ENCODE measurements at regions not wholly inside any gene's neighbourhood (a gene's known extent, or its start where the extent isn't known, plus 50 kb on each side); places are given as distances from the start of the nearest gene placed in this dataset.

- Histone ChIP-seq H3K4me3 (ENCODE audit: low read length) (no peak overlapping the region), H3K9me3 (ENCODE audit: low read length) (no peaks in the 10 kb centered on the region), H3K27me3 (ENCODE audit: insufficient read depth, low read length) (no peaks in the 10 kb centered on the region), H2AFZ (ENCODE audit: low read depth, low read length) (no peak overlapping the region), H3K4me1 (ENCODE audit: insufficient read depth, low read length) (no peaks in the 10 kb centered on the region), H3K36me3 (ENCODE audit: insufficient read depth, low read length) (no peaks in the 10 kb centered on the region)
These were observed 245.7 kb downstream of the KCNC2 start for GRCh38 chr12:74963867-74964331.

DNA sequence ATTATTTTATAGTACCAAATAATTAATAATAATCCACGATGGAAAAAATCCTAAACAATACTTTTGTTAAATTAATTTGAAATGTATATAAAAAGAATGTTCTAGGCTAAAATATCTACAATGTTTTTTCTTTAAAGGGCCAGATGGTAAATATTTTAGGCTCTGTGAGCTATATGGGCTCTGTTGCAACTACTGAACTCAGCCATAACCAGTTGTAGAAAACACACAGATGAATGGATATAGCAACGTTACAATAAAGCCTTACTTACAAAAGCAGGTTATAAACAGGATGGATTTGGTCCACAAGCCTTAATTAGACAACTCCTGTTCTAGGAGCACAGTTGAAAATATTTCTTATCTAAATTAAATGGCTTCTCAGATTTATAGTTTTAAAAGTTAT is 245.2 kb downstream of the KCNC2 start:
- Histone ChIP-seq H3K4me1 (ENCODE audit: insufficient read depth, low read length) (no peaks in the 10 kb centered on the region), H2AFZ (ENCODE audit: low read depth, low read length) (no peak overlapping the region), H3K9me3 (ENCODE audit: low read length) (no peaks in the 10 kb centered on the region), H3K27me3 (ENCODE audit: insufficient read depth, low read length) (no peaks in the 10 kb centered on the region), H3K36me3 (ENCODE audit: insufficient read depth, low read length) (no peaks in the 10 kb centered on the region), H3K4me3 (ENCODE audit: low read length) (no peak overlapping the region)

DNA sequence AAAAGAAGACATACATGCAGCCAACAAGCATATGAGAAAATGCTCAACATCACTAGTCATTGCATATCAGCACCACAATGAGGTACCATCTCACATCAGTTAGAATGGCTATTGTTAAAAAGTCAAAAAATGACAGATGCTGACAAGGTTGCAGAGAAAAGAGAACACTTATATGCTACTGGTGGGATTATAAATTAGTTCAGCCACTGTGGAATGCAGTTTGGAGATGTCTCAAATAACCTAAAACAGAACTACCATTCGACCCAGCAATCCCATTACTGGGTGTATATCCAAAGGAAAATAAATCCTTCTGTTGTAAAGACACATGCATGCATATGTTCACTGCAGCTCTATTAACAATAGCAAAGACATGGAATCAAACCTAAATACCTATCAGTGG is 238.4 kb downstream of the KCNC2 start:
- Histone ChIP-seq H3K36me3 (ENCODE audit: insufficient read depth, low read length) (no peaks in the 10 kb centered on the region), H2AFZ (ENCODE audit: low read depth, low read length) (no peak overlapping the region), H3K9me3 (ENCODE audit: low read length) (no peaks in the 10 kb centered on the region), H3K27me3 (ENCODE audit: insufficient read depth, low read length) (no peaks in the 10 kb centered on the region), H3K4me1 (ENCODE audit: insufficient read depth, low read length) (no peaks in the 10 kb centered on the region), H3K4me3 (ENCODE audit: low read length) (no peak overlapping the region)

DNA sequence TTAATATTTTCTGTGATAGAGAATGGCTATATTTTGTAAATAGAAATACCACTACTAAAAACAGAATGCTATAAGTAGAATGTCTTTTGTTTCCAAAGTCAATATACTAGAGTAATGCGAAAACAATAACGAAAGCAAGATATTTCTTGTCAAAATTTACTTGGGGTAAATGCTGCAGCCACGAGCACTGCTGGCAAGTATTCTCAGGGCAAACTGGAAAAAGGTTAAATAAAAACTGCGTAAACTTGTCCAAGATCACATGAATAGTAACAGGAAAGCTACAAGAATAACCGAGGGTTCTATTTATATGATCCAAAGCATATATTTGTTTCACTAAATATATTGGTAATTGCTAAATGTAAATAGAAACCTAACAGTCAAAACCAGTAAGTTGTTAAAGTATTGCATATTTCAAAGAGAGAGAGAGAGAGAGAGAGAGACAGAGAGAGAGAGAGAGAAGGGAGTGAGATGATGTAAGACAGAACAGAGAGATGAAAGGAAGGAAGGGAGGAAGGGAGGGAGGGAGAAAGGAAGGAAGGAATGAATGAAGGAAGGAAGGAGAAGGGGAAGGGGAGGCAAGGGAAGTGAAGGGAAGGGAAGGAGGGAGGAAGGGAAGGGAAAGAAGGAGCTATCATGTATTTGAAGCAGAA is 231.7 kb downstream of the KCNC2 start:
- H3K4me3 ChIP-seq (ENCODE audit: low read length), result no peak overlapping the region
- H2AFZ ChIP-seq (ENCODE audit: low read depth, low read length), result no peak overlapping the region
- H3K36me3 ChIP-seq (ENCODE audit: insufficient read depth, low read length), result no peaks in the 10 kb centered on the region
- H3K27me3 ChIP-seq (ENCODE audit: insufficient read depth, low read length), result no peaks in the 10 kb centered on the region
- no peaks in the 10 kb centered on the region for H3K4me1 ChIP-seq (ENCODE audit: insufficient read depth, low read length)
- no peaks in the 10 kb centered on the region for H3K9me3 ChIP-seq (ENCODE audit: low read length)

GRCh38 chr12:74980510-74980909 is 229.1 kb downstream of the KCNC2 start:
- H3K36me3 ChIP-seq (ENCODE audit: insufficient read depth, low read length), result no peaks in the 10 kb centered on the region
- no peak overlapping the region for H3K4me3 ChIP-seq (ENCODE audit: low read length)
- no peak overlapping the region for H2AFZ ChIP-seq (ENCODE audit: low read depth, low read length)
- no peaks in the 10 kb centered on the region for H3K4me1 ChIP-seq (ENCODE audit: insufficient read depth, low read length)
- H3K9me3 ChIP-seq (ENCODE audit: low read length), result no peaks in the 10 kb centered on the region
- H3K27me3 ChIP-seq (ENCODE audit: insufficient read depth, low read length), result no peaks in the 10 kb centered on the region

DNA sequence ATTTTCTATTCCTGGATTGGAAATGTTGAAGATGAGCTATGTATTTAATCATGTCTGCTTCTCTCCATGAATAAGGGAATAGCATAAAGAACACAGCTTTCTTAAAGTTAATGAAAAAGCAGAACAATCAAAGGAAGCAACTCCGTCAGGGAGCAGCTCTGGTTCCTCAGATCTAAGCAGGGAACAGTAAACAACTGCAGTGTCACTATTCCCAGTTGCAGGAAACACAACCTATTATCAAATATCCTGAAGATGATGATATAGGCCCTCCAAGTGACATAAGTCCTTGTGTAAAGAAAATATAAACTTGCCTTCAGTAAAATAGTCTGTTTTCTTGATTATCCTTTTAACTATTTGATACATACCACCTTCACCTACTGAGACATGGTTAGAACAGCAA is 228.1 kb downstream of the KCNC2 start:
- Histone ChIP-seq H3K9me3 (ENCODE audit: low read length) (no peaks in the 10 kb centered on the region), H3K27me3 (ENCODE audit: insufficient read depth, low read length) (no peaks in the 10 kb centered on the region), H2AFZ (ENCODE audit: low read depth, low read length) (no peak overlapping the region), H3K4me3 (ENCODE audit: low read length) (no peak overlapping the region), H3K4me1 (ENCODE audit: insufficient read depth, low read length) (no peaks in the 10 kb centered on the region), H3K36me3 (ENCODE audit: insufficient read depth, low read length) (no peaks in the 10 kb centered on the region)

- Histone ChIP-seq H2AFZ (ENCODE audit: low read depth, low read length) (no peak overlapping the region), H3K27me3 (ENCODE audit: insufficient read depth, low read length) (no peaks in the 10 kb centered on the region), H3K9me3 (ENCODE audit: low read length) (no peaks in the 10 kb centered on the region), H3K36me3 (ENCODE audit: insufficient read depth, low read length) (no peaks in the 10 kb centered on the region), H3K4me3 (ENCODE audit: low read length) (no peak overlapping the region), H3K4me1 (ENCODE audit: insufficient read depth, low read length) (no peaks in the 10 kb centered on the region)
These were observed 225.7 kb downstream of the KCNC2 start for GRCh38 chr12:74983917-74984316.

DNA sequence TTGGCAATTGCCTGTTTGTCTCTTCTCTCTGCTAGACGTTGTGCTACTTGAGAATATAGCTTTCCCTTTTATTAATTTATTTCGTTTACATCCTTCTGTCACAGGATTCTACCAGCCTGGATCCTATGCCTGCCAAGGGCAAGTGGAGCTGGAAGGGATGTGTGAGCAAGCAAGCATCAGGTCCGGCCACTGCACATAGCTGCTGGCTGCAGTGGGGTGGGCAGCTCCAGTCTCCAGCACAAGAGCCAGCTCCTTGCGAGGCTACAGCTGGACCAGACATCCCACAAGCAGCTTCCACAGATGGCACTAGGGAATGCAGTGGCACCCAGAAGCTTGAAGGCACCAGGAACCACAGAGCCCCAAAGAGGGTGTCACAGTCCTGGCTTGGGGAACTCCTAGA is 225.0 kb downstream of the KCNC2 start:
- H3K4me3 ChIP-seq (ENCODE audit: low read length), result no peak overlapping the region
- H3K4me1 ChIP-seq (ENCODE audit: insufficient read depth, low read length), result no peaks in the 10 kb centered on the region
- H2AFZ ChIP-seq (ENCODE audit: low read depth, low read length), result no peak overlapping the region
- H3K9me3 ChIP-seq (ENCODE audit: low read length), result no peaks in the 10 kb centered on the region
- H3K27me3 ChIP-seq (ENCODE audit: insufficient read depth, low read length), result no peaks in the 10 kb centered on the region
- H3K36me3 ChIP-seq (ENCODE audit: insufficient read depth, low read length), result no peaks in the 10 kb centered on the region

DNA sequence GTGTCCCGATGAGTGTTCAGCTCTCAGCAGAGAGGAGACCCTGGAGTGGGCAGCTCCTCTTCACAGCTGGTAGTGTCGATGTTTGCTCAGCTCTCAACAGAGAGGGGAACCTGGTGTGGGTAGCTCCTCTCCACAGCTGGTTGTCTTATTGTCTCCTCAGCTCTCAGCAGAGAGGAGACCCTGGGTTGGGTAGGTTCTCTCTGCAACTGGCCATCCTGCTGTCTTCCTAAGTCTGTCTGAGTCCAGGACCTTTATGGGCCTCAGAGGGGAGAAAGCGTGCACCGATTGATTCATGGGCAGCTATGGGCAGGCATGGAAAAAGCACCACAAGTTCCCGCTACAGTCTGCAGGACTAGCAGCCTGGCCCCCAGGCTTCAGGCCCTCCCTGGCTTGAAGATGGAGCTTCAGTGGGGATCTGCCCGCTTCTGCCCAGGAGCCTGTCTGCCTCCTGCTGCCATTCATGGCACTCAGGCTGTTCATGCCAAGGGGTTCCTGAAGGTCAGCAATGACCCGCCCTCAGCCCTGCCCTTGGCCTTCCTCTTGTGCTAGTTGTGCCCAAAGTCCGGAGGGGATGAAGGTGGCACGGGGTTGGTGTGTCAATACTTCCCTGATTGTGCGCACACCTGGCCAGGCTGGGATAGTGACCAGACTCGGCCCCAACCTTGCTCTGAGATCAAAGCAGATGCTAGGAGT is 224.2 kb downstream of the KCNC2 start:
- Histone ChIP-seq H3K27me3 (ENCODE audit: insufficient read depth, low read length) (no peaks in the 10 kb centered on the region), H3K36me3 (ENCODE audit: insufficient read depth, low read length) (no peaks in the 10 kb centered on the region), H3K4me1 (ENCODE audit: insufficient read depth, low read length) (no peaks in the 10 kb centered on the region), H3K4me3 (ENCODE audit: low read length) (no peak overlapping the region), H2AFZ (ENCODE audit: low read depth, low read length) (no peak overlapping the region), H3K9me3 (ENCODE audit: low read length) (no peaks in the 10 kb centered on the region)

DNA sequence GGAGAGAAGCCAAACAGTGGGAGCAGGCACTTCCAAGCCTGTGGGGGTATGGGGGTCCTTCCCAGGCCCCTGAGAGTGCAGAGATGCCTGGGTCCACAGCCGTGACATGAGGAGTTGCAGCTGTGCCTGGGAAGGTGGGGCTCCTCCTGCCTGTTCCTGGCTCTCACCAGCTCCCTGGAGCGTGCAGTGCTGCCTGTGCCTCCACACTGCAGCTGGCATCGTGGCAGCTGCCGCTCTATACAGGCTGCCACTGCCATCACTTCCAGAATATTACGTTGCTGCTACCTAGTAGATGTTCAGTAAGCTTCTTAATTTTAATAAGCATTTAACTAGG is 223.7 kb downstream of the KCNC2 start:
- H3K4me1 ChIP-seq (ENCODE audit: insufficient read depth, low read length), result no peaks in the 10 kb centered on the region
- H3K4me3 ChIP-seq (ENCODE audit: low read length), result no peak overlapping the region
- no peaks in the 10 kb centered on the region for H3K36me3 ChIP-seq (ENCODE audit: insufficient read depth, low read length)
- no peaks in the 10 kb centered on the region for H3K9me3 ChIP-seq (ENCODE audit: low read length)
- no peak overlapping the region for H2AFZ ChIP-seq (ENCODE audit: low read depth, low read length)
- H3K27me3 ChIP-seq (ENCODE audit: insufficient read depth, low read length), result no peaks in the 10 kb centered on the region

DNA sequence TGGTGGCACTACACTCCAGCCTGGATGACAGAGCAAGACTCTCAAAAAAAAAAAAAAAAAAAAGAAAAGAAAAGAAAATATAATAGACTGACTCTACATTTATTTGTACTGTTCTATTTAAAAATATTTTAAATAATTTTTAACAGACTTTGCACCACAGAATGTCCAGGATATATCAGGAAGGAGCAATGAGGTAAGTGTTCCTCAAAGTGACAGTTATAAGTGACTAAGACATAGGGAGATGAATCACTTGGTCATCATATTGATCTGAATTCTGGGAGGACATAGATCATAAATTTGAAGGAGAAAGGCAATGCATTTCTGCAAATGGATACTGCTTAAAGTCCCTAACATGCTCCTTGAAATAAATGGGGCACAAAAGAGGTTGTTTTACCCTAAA is 221.5 kb downstream of the KCNC2 start:
- H3K4me3 ChIP-seq (ENCODE audit: low read length), result no peak overlapping the region
- no peak overlapping the region for H2AFZ ChIP-seq (ENCODE audit: low read depth, low read length)
- H3K4me1 ChIP-seq (ENCODE audit: insufficient read depth, low read length), result no peaks in the 10 kb centered on the region
- no peaks in the 10 kb centered on the region for H3K9me3 ChIP-seq (ENCODE audit: low read length)
- no peaks in the 10 kb centered on the region for H3K36me3 ChIP-seq (ENCODE audit: insufficient read depth, low read length)
- H3K27me3 ChIP-seq (ENCODE audit: insufficient read depth, low read length), result no peaks in the 10 kb centered on the region
